ENCODE measurements at regions not wholly inside any gene's neighbourhood (a gene's known extent, or its start where the extent isn't known, plus 50 kb on each side); places are given as distances from the start of the nearest gene placed in this dataset.

DNA sequence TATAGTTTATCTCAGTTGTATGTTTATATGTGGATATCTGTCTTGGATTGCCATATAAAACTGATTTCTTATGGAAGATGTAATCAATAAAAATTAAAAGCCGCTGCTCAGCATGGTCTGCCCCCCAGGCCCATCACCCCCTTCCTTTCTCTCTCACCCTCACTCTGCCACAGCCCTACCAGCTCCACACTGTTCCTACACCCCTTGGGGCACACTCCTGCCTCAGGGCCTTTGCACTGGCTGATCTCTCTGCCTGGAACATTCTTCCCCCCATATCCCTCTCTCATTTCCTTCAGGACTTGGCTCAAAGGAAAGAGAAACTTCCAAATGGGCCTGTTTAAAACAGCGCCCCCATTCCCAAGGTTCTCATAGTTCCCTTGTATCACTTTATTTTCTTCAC lies 63.1 kb downstream of the LRRC32 start:
- Mint-ChIP-seq H3K9me3 (peaks cover 10% of the 10 kb centered on the region), H3K4me1 (peaks cover 29% of the 10 kb centered on the region), H3K4me3 (no peak overlapping the region), H3K36me3 (peaks cover 15% of the 10 kb centered on the region), H3K27ac (peak overlapping the region; percentile 38), H3K27me3 (peaks cover 51% of the 10 kb centered on the region)
- no peak for ATAC-seq

DNA sequence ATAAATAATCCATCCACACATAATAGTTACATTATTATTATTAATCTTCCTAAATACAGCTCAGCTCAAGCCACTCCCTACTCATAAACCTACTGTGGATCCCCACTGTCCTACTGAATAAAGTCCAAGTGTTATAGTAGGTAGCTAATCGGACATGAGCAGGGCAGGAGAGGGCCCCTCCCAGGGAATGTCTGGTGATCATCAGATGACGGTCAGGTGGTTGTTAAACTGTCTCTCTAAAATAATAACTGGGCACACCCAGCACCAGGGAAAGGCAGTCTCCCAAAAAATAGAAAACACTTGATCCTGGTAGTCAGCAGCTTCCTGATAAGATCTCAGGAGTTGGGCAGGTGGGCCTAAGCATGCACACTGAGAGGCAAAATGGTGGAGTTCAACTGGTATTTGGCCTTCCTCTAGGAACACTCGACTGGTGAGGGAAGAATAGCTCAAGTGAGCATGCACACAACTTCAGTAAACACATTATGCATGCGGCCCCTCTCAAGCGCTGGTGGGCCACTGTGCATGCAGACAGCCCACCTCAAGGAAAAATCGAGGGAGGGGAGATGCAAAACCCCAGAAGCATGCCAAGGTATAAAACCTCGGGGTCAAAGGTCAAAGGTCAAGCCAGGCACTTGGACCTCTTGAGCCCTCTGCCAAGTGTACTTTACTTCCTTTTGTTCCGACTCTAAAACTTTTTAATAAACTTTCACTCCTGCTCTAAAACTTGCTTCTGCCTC lies 65.0 kb downstream of the LRRC32 start:
- Mint-ChIP-seq H3K27ac (no peak overlapping the region), H3K4me1 (peaks cover 22% of the 10 kb centered on the region), H3K36me3 (peaks cover 15% of the 10 kb centered on the region), H3K27me3 (peaks cover 52% of the 10 kb centered on the region), H3K4me3 (no peak overlapping the region), H3K9me3 (peaks cover 10% of the 10 kb centered on the region)
- ATAC-seq = no peak

DNA sequence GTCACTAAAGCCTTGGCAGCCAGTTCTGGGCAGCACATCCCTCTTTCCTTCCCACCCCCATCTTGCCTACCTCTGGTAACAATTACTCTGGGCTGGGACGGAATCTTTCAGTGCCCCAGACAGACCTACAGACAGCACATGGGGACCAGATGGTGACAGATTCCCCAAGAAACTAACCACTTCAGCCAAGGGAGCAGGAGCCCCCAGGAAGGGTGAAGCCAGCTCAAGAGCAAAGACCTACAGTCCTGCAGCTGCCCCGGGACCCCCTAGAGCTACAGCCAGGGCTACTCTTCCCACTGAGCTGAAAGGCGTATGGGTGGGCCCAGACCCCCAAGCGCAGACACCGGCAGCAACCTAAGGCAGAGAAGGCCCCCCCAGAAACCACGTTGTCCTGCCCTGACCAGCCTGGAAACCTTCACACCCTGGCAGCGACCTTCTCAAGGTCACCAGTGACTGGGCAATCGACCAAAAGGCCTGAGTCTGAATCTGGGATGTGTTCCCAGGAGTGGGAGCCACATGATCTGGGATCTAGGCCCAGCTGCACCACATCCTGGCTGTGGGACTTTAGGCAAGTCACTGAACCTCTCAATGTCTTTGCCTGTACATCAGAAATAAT lies 65.8 kb downstream of the LRRC32 start:
- Mint-ChIP-seq H3K27me3 (peaks cover 52% of the 10 kb centered on the region), H3K4me3 (no peak overlapping the region), H3K9me3 (peaks cover 10% of the 10 kb centered on the region), H3K27ac (no peak overlapping the region), H3K36me3 (peaks cover 15% of the 10 kb centered on the region), H3K4me1 (peaks cover 22% of the 10 kb centered on the region)
- ATAC-seq = no peak

DNA sequence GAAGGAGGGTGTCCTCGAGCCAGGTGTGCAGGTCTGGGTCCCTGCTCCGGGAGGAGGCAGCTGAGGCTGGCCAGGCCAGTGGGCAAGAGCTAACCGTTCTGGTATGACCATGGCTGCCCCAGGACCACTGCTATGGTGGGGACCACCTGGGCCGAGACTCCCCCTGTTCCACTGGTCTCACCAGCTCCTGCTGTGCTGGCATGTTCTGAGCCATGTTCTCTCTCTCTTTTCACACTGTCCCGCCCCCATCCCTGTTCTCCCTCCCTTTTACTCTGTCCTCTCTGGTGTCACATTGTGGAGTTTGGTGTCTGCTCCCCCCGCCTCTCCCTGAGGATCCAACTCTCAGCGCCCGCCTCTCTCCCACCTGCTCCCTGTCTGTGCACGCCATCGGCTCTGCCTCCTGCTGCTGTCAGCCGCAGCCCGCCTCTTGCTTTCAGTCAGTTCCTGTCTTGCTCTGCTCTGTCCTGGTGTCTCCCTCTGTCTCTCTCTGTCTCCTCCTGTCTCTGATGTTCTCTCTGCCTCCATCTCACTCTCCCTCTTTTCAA lies 66.4 kb downstream of the LRRC32 start:
- peaks cover 15% of the 10 kb centered on the region for H3K36me3 Mint-ChIP-seq
- H3K27me3 Mint-ChIP-seq = peaks cover 52% of the 10 kb centered on the region
- H3K27ac Mint-ChIP-seq = no peak overlapping the region
- ATAC-seq = no peak
- peaks cover 10% of the 10 kb centered on the region for H3K9me3 Mint-ChIP-seq
- no peak overlapping the region for H3K4me3 Mint-ChIP-seq
- peaks cover 26% of the 10 kb centered on the region for H3K4me1 Mint-ChIP-seq

DNA sequence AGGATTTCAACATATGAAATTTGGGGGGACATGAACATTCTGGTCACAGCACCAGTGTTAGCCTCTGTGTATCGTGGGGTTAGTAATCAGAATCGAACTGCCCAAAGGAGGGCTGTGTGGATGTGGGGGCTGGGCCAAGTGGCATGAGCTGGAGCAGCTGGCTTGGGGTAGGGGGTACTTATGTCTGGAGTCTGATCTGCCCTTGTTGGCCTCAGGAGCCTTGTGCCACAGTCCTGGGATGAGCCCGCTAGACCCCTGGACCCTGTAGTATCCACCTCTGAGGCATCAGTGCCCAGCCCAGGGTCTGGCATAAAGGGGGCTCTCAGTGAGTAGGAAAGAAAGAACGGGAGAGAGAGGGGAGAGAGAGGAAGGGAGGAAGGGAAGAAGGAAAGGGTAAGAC lies 67.3 kb downstream of the LRRC32 start:
- Mint-ChIP-seq H3K9me3 (peaks cover 10% of the 10 kb centered on the region), H3K27me3 (peaks cover 52% of the 10 kb centered on the region), H3K4me3 (no peak overlapping the region), H3K27ac (no peak overlapping the region), H3K36me3 (peaks cover 15% of the 10 kb centered on the region), H3K4me1 (peaks cover 36% of the 10 kb centered on the region)
- ATAC-seq = no peak
